ENCODE measurements at regions not wholly inside any gene's neighbourhood (a gene's known extent, or its start where the extent isn't known, plus 50 kb on each side); places are given as distances from the start of the nearest gene placed in this dataset.

GRCh38 chr22:49364398-49364797, 463.3 kb downstream of the BRD1 start:
- TF ChIP-seq EZH2 (IDR thresholded peaks at IDR 0.05; ENCODE audit: insufficient read depth, poor library complexity, severe bottlenecking) = no peak
- no peak for TF ChIP-seq EZH2phosphoT487 (IDR thresholded peaks at IDR 0.05; ENCODE audit: insufficient read depth, low read depth)
